ENCODE measurements at regions not wholly inside any gene's neighbourhood (a gene's known extent, or its start where the extent isn't known, plus 50 kb on each side); places are given as distances from the start of the nearest gene placed in this dataset.

GRCh38 chr21:38894899-38895298 is 89.2 kb downstream of the ETS2 start:
- H3K36me3 ChIP-seq = no peaks in the 10 kb centered on the region
- WGBS, 5 donors = 88 to 97% (median 93%) methylated on average over 3 of the region's 3 CpGs
- no peak overlapping the region for H3K27ac ChIP-seq
- TF ChIP-seq CTCF (IDR thresholded peaks at IDR 0.05 in 8 of 11, conservative IDR thresholded peaks at IDR 0.05 in 3 of 11) (no peak), POLR2A (IDR thresholded peaks at IDR 0.05) (no peak), POLR2AphosphoS5 (IDR thresholded peaks at IDR 0.05) (no peak)
- no peak for DNase-seq
- no peaks in the 10 kb centered on the region for H3K27me3 ChIP-seq (replicated peaks in 1 of 7)
- H3K9me3 ChIP-seq = peaks cover 0 to 2% (median 0%) of the 10 kb centered on the region in 8 donors
- intact Hi-C loops (cut with DNase I; ENCODE audit: low total_unique reads) = no loop called here
- no peaks in the 10 kb centered on the region for H3K4me1 ChIP-seq
- H3K4me3 ChIP-seq = no peak overlapping the region

GRCh38 chr21:38888991-38889561 is 83.3 kb downstream of the ETS2 start:
- no peak for TF ChIP-seq CTCF (IDR thresholded peaks at IDR 0.05 in 8 of 11, conservative IDR thresholded peaks at IDR 0.05 in 3 of 11)
- TF ChIP-seq POLR2AphosphoS5 (IDR thresholded peaks at IDR 0.05) = no peak
- no peak for TF ChIP-seq POLR2A (IDR thresholded peaks at IDR 0.05)
- Histone ChIP-seq H3K36me3 (no peaks in the 10 kb centered on the region), H3K4me1 (no peaks in the 10 kb centered on the region), H3K27me3 (replicated peaks in 1 of 7) (no peaks in the 10 kb centered on the region), H3K27ac (no peak overlapping the region), H3K4me3 (no peak overlapping the region), H3K9me3 (peaks cover 0 to 34% (median 28%) of the 10 kb centered on the region in 8 donors)
- WGBS, 5 donors = 49 to 80% (median 57%) methylated on average over 2 of the region's 2 CpGs
- no peak for DNase-seq
- intact Hi-C loops (cut with DNase I; ENCODE audit: low total_unique reads) = no loop called here

GRCh38 chr21:38887749-38888148 is 82.0 kb downstream of the ETS2 start:
- WGBS, 5 donors = 79 to 92% (median 85%) methylated on average over 2 of the region's 2 CpGs
- no peak overlapping the region for H3K4me3 ChIP-seq
- no peak overlapping the region for H3K27ac ChIP-seq
- TF ChIP-seq CTCF (IDR thresholded peaks at IDR 0.05 in 8 of 11, conservative IDR thresholded peaks at IDR 0.05 in 3 of 11) = no peak
- TF ChIP-seq POLR2A (IDR thresholded peaks at IDR 0.05) = no peak
- no peak for TF ChIP-seq POLR2AphosphoS5 (IDR thresholded peaks at IDR 0.05)
- no peaks in the 10 kb centered on the region for H3K36me3 ChIP-seq
- no peaks in the 10 kb centered on the region for H3K4me1 ChIP-seq
- peaks cover 0 to 46% (median 37%) of the 10 kb centered on the region in 8 donors for H3K9me3 ChIP-seq
- no peak for DNase-seq
- intact Hi-C loops (cut with DNase I; ENCODE audit: low total_unique reads) = no loop called here
- H3K27me3 ChIP-seq (replicated peaks in 1 of 7) = no peaks in the 10 kb centered on the region

- 74 to 84% (median 79%) methylated on average over 5 of the region's 5 CpGs for WGBS, 5 donors
- Histone ChIP-seq H3K27ac (no peak overlapping the region), H3K27me3 (replicated peaks in 1 of 7) (no peaks in the 10 kb centered on the region), H3K4me3 (no peak overlapping the region), H3K9me3 (peaks cover 0 to 48% (median 37%) of the 10 kb centered on the region in 8 donors), H3K4me1 (no peaks in the 10 kb centered on the region), H3K36me3 (no peaks in the 10 kb centered on the region)
- DNase-seq = no peak
- no peak for TF ChIP-seq POLR2A (IDR thresholded peaks at IDR 0.05)
- TF ChIP-seq POLR2AphosphoS5 (IDR thresholded peaks at IDR 0.05) = no peak
- no peak for TF ChIP-seq CTCF (IDR thresholded peaks at IDR 0.05 in 8 of 11, conservative IDR thresholded peaks at IDR 0.05 in 3 of 11)
- intact Hi-C loops (cut with DNase I; ENCODE audit: low total_unique reads) = no loop called here
These were observed 81.4 kb downstream of the ETS2 start for GRCh38 chr21:38887062-38887686.
